Right atrium auricular region (tissue), 2 donors: ENCODE measurements at regions not wholly inside any gene's neighbourhood (a gene's known extent, or its start where the extent isn't known, plus 50 kb on each side); places are given as distances from the start of the nearest gene placed in this dataset.

Source experiments
- DNase-seq: peaks from one replicate; pipeline ENCODE4 v3.0.0-alpha.2; 2019; ENCODE audit warnings: low spot score
- H3K27ac ChIP-seq, 2 donors: fragments of 200-600 bp; sonication (generic); 1 replicate in 1 of 2; 2 replicates in 1 of 2; pipeline ENCODE4 v1.5.1; 2016 to 2019
- H3K27me3 ChIP-seq, 2 donors: fragments of 200-600 bp; sonication (generic); one replicate each; pipeline versions ENCODE4 v1.5.1 to v1.6.0; 2017 to 2019
- H3K36me3 ChIP-seq: fragments of 200-600 bp; sonication (generic); one replicate; pipeline ENCODE4 v1.5.1; 2016
- H3K4me1 ChIP-seq, 2 donors: fragments of 200-600 bp; sonication (generic); one replicate each; pipeline versions ENCODE4 v1.5.1 to v1.6.0; 2017 to 2019
- H3K4me3 ChIP-seq, 2 donors: fragments of 200-600 bp; sonication (generic); 1 replicate in 1 of 2; 2 replicates in 1 of 2; pipeline ENCODE4 v1.5.1; 2017 to 2019; ENCODE audit warnings: mild to moderate bottlenecking in 1 of 2, moderate library complexity in 1 of 2
- H3K9me3 ChIP-seq, 2 donors: fragments of 200-600 bp; sonication (generic); one replicate each; pipeline ENCODE4 v1.5.1; 2019
- CTCF ChIP-seq, 2 donors: fragments of 200-600 bp; sonication (generic); IDR thresholded peaks; one replicate each; pipeline ENCODE4 v1.5.1; 2019; ENCODE audit warnings: antibody characterized with exemption in 2 of 2

GRCh38 chr17:12522336-12522735, 143.4 kb upstream of the MYOCD start:
- H3K4me3 ChIP-seq, result no peak overlapping the region
- H3K4me1 ChIP-seq, result peaks cover 0 to 5% of the 10 kb centered on the region in 2 donors
- DNase-seq, result no peak
- no peak for TF ChIP-seq CTCF (IDR thresholded peaks at IDR 0.05)
- H3K27me3 ChIP-seq, result no peaks in the 10 kb centered on the region
- H3K36me3 ChIP-seq, result no peaks in the 10 kb centered on the region
- no peak overlapping the region for H3K27ac ChIP-seq
- no peaks in the 10 kb centered on the region for H3K9me3 ChIP-seq

DNA sequence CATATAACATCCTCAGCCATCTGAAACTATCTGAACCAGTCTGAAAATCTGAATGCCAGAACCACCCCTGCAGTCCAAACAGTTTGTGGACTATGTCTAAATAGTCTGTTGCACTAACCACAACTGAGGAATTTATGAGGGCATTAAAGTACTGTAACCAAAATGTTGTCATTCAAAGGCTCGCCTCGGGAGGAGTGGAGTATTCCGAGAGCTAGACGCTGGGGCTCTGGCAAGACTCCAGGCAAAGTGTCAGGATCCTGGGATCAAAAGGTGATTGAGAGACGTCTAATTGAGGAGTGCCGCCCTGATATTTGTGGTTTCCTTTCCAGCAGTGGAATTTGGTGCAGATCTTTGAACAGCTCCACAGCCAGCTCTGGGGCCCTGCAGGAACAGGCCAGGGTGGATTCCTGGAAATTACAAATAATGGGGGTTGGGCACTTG, 142.9 kb upstream of the MYOCD start:
- H3K9me3 ChIP-seq, result no peaks in the 10 kb centered on the region
- TF ChIP-seq CTCF (IDR thresholded peaks at IDR 0.05), result no peak
- no peak overlapping the region for H3K27ac ChIP-seq
- no peak for DNase-seq
- no peaks in the 10 kb centered on the region for H3K36me3 ChIP-seq
- H3K27me3 ChIP-seq, result no peaks in the 10 kb centered on the region
- no peak overlapping the region for H3K4me3 ChIP-seq
- peaks cover 0 to 5% of the 10 kb centered on the region in 2 donors for H3K4me1 ChIP-seq

DNA sequence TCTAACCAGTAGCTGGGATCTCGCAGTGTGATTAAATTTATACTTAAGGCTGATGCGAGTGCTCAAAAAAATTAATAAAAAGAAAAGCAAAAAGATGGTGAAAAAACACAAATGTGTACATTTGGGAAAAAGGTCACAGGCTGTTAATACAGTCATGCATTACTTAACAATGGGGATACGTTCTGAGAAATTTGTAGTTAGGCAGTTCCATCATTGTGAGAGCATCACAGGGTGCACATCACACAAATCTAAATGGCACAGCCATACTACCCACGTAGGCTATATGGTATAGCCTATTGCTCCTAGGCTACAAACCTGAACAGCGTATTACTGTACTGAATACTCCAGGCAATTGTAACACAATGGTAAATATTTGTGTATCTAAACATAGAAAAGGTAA, 142.4 kb upstream of the MYOCD start:
- Histone ChIP-seq H3K27ac (no peak overlapping the region), H3K36me3 (no peaks in the 10 kb centered on the region), H3K4me3 (no peak overlapping the region), H3K27me3 (no peaks in the 10 kb centered on the region), H3K4me1 (peaks cover 0 to 5% of the 10 kb centered on the region in 2 donors), H3K9me3 (no peaks in the 10 kb centered on the region)
- TF ChIP-seq CTCF (IDR thresholded peaks at IDR 0.05), result no peak
- no peak for DNase-seq

- no peak for DNase-seq
- H3K27me3 ChIP-seq, result no peaks in the 10 kb centered on the region
- H3K4me1 ChIP-seq, result peaks cover 0 to 2% of the 10 kb centered on the region in 2 donors
- H3K9me3 ChIP-seq, result no peaks in the 10 kb centered on the region
- no peaks in the 10 kb centered on the region for H3K36me3 ChIP-seq
- no peak for TF ChIP-seq CTCF (IDR thresholded peaks at IDR 0.05)
- H3K4me3 ChIP-seq, result no peak overlapping the region
- no peak overlapping the region for H3K27ac ChIP-seq
These were observed 137.7 kb upstream of the MYOCD start for GRCh38 chr17:12528036-12528435.

GRCh38 chr17:12530161-12530560, 135.5 kb upstream of the MYOCD start:
- no peaks in the 10 kb centered on the region for H3K9me3 ChIP-seq
- no peak for TF ChIP-seq CTCF (IDR thresholded peaks at IDR 0.05)
- H3K27me3 ChIP-seq, result no peaks in the 10 kb centered on the region
- H3K4me3 ChIP-seq, result no peak overlapping the region
- H3K27ac ChIP-seq, result no peak overlapping the region
- no peaks in the 10 kb centered on the region for H3K4me1 ChIP-seq
- no peaks in the 10 kb centered on the region for H3K36me3 ChIP-seq
- DNase-seq, result no peak

- H3K4me1 ChIP-seq, result no peaks in the 10 kb centered on the region
- no peak overlapping the region for H3K27ac ChIP-seq
These were observed 129.7 kb upstream of the MYOCD start for GRCh38 chr17:12536021-12536420.

More at GRCh38 chr17:12536021-12536420, 129.7 kb upstream of the MYOCD start:
- DNase-seq, result no peak
- no peaks in the 10 kb centered on the region for H3K27me3 ChIP-seq
- no peak for TF ChIP-seq CTCF (IDR thresholded peaks at IDR 0.05)
- H3K36me3 ChIP-seq, result no peaks in the 10 kb centered on the region
- no peaks in the 10 kb centered on the region for H3K9me3 ChIP-seq
- no peak overlapping the region for H3K4me3 ChIP-seq
